DMS153 treated with DMSO at 0.1 percent for 48 hours (cell line): ENCODE measurements at regions not wholly inside any gene's neighbourhood (a gene's known extent, or its start where the extent isn't known, plus 50 kb on each side); places are given as distances from the start of the nearest gene placed in this dataset.
"Not testable (repeated sequence)": the region's sequence is repeated elsewhere in the genome, so short reads cannot be mapped to it uniquely, and the experiment has no call there.

Source experiments
- DNase-seq: peaks from one replicate; lab custom pipeline; 2025; ENCODE audit not compliant: unreplicated experiment; lab: John Stamatoyannopoulos, UW

GRCh38 chr7:120052884-120053382 lies 220.0 kb upstream of the KCND2 start:
- no peak for DNase-seq

GRCh38 chr7:120053390-120053961 lies 219.5 kb upstream of the KCND2 start:
- DNase-seq: no peak

GRCh38 chr7:120054376-120055100 lies 218.4 kb upstream of the KCND2 start:
- no peak for DNase-seq

- DNase-seq: no peak
Observed at GRCh38 chr7:120055300-120055699, 217.7 kb upstream of the KCND2 start.

GRCh38 chr7:120056227-120056626 lies 216.7 kb upstream of the KCND2 start:
- DNase-seq: no peak

GRCh38 chr7:120059641-120060040 lies 213.3 kb upstream of the KCND2 start:
- no peak for DNase-seq

GRCh38 chr7:120060281-120060680 lies 212.7 kb upstream of the KCND2 start:
- DNase-seq: no peak

- DNase-seq: no peak
Observed at GRCh38 chr7:120060875-120061274, 212.1 kb upstream of the KCND2 start.

GRCh38 chr7:120064565-120064964 lies 208.4 kb upstream of the KCND2 start:
- no peak for DNase-seq

- not testable (repeated sequence) for DNase-seq
Observed at GRCh38 chr7:120066898-120067297, 206.1 kb upstream of the KCND2 start.

GRCh38 chr7:120070201-120070600 lies 202.8 kb upstream of the KCND2 start:
- DNase-seq: no peak

- DNase-seq: no peak
Observed at GRCh38 chr7:120077777-120078176, 195.2 kb upstream of the KCND2 start.

GRCh38 chr7:120079022-120079421 lies 194.0 kb upstream of the KCND2 start:
- DNase-seq: no peak

- no peak for DNase-seq
Observed at GRCh38 chr7:120079704-120080103, 193.3 kb upstream of the KCND2 start.

- DNase-seq: not testable (repeated sequence)
Observed at GRCh38 chr7:120086468-120086867, 186.5 kb upstream of the KCND2 start.

- no peak for DNase-seq
Observed at GRCh38 chr7:120089968-120090367, 183.0 kb upstream of the KCND2 start.

- DNase-seq: no peak
Observed at GRCh38 chr7:120091807-120092206, 181.2 kb upstream of the KCND2 start.

GRCh38 chr7:120097020-120097419 lies 176.0 kb upstream of the KCND2 start:
- no peak for DNase-seq

GRCh38 chr7:120097774-120098173 lies 175.2 kb upstream of the KCND2 start:
- DNase-seq: no peak

- DNase-seq: no peak
Observed at GRCh38 chr7:120108376-120108775, 164.6 kb upstream of the KCND2 start.

GRCh38 chr7:120110169-120110568 lies 162.8 kb upstream of the KCND2 start:
- no peak for DNase-seq

GRCh38 chr7:120114626-120115025 lies 158.3 kb upstream of the KCND2 start:
- DNase-seq: no peak

- DNase-seq: no peak
Observed at GRCh38 chr7:120123528-120123927, 149.4 kb upstream of the KCND2 start.
